DMS 273 (cell line): ENCODE measurements at regions not wholly inside any gene's neighbourhood (a gene's known extent, or its start where the extent isn't known, plus 50 kb on each side); places are given as distances from the start of the nearest gene placed in this dataset.
"Not testable (repeated sequence)": the region's sequence is repeated elsewhere in the genome, so short reads cannot be mapped to it uniquely, and the experiment has no call there.

Experiments used
- DNase-seq: peaks from one replicate; lab custom pipeline; 2025; ENCODE audit not compliant: unreplicated experiment; lab: John Stamatoyannopoulos, UW

GRCh38 chr3:43838009-43838758 is 147.4 kb downstream of the ABHD5 start:
- no peak for DNase-seq

- no peak for DNase-seq
Measured at GRCh38 chr3:43838877-43839276, 148.1 kb downstream of the ABHD5 start.

GRCh38 chr3:43843386-43843785 is 152.6 kb downstream of the ABHD5 start:
- no peak for DNase-seq

- DNase-seq: peak; percentile 5
Measured at GRCh38 chr3:43844757-43845156, 154.0 kb downstream of the ABHD5 start.

GRCh38 chr3:43845553-43845952 is 154.8 kb downstream of the ABHD5 start:
- not testable (repeated sequence) for DNase-seq

GRCh38 chr3:43852066-43852465 is 161.3 kb downstream of the ABHD5 start:
- DNase-seq: no peak

- DNase-seq: no peak
Measured at GRCh38 chr3:43854283-43854682, 163.5 kb downstream of the ABHD5 start.

GRCh38 chr3:43854916-43855315 is 164.2 kb downstream of the ABHD5 start:
- DNase-seq: no peak

GRCh38 chr3:43855674-43856299 is 165.0 kb downstream of the ABHD5 start:
- DNase-seq: peak; percentile 72

- no peak for DNase-seq
Measured at GRCh38 chr3:43856351-43856750, 165.6 kb downstream of the ABHD5 start.

GRCh38 chr3:43856761-43857160 is 166.0 kb downstream of the ABHD5 start:
- DNase-seq: no peak

GRCh38 chr3:43857361-43858293 is 166.9 kb downstream of the ABHD5 start:
- no peak for DNase-seq

GRCh38 chr3:43858294-43858701 is 167.6 kb downstream of the ABHD5 start:
- no peak for DNase-seq

GRCh38 chr3:43859766-43860165 is 169.0 kb downstream of the ABHD5 start:
- no peak for DNase-seq

- DNase-seq: no peak
Measured at GRCh38 chr3:43861635-43862034, 170.9 kb downstream of the ABHD5 start.

GRCh38 chr3:43862470-43862869 is 171.7 kb downstream of the ABHD5 start:
- no peak for DNase-seq

GRCh38 chr3:43862992-43863805 is 172.5 kb downstream of the ABHD5 start:
- DNase-seq: no peak

- DNase-seq: no peak
Measured at GRCh38 chr3:43863966-43864933, 173.5 kb downstream of the ABHD5 start.

- no peak for DNase-seq
Measured at GRCh38 chr3:43865351-43865750, 174.6 kb downstream of the ABHD5 start.
